Astrocyte of the cerebellum (primary cell): ENCODE measurements at regions not wholly inside any gene's neighbourhood (a gene's known extent, or its start where the extent isn't known, plus 50 kb on each side); places are given as distances from the start of the nearest gene placed in this dataset.

Source experiments
- DNase-seq: peaks from one replicate; pipeline ENCODE4 v3.0.0-alpha.2; 2011; ENCODE audit warnings: low read depth
- H3K4me3 ChIP-seq: 2 replicates; pipeline ENCODE4 v1.5.1; 2011; ENCODE audit warnings: mild to moderate bottlenecking, low read depth, low read length, moderate library complexity
- CTCF ChIP-seq: IDR thresholded peaks from 2 replicates; pipeline ENCODE4 v1.5.1; 2012; ENCODE audit warnings: low read length, low read depth, moderate library complexity, mild to moderate bottlenecking; ENCODE audit errors: missing control alignments
- in situ Hi-C: cut with HindIII; loops from 2 replicates; pipeline ENCODE4 v1.10.0; 2017; ENCODE audit warnings: low sequenced_read_pairs

GRCh38 chr7:38020121-38020785, 99.8 kb downstream of the EPDR1 start:
- in situ Hi-C loops = no loop called here
- no peak overlapping the region for H3K4me3 ChIP-seq
- DNase-seq = peak; percentile 41
- TF ChIP-seq CTCF = no peak

- DNase-seq = no peak
- H3K4me3 ChIP-seq = no peak overlapping the region
- in situ Hi-C loops = no loop called here
- TF ChIP-seq CTCF = no peak
Measured at GRCh38 chr7:38021892-38022291, 101.5 kb downstream of the EPDR1 start.

GRCh38 chr7:38025815-38026214, 105.4 kb downstream of the EPDR1 start:
- no peak overlapping the region for H3K4me3 ChIP-seq
- TF ChIP-seq CTCF = no peak
- in situ Hi-C loops = no loop called here
- DNase-seq = no peak

GRCh38 chr7:38027884-38028455, 107.5 kb downstream of the EPDR1 start:
- no peak for DNase-seq
- H3K4me3 ChIP-seq = no peak overlapping the region
- in situ Hi-C loops = no loop called here
- no peak for TF ChIP-seq CTCF

GRCh38 chr7:38034062-38034908, 113.8 kb downstream of the EPDR1 start:
- in situ Hi-C loops = no loop called here
- H3K4me3 ChIP-seq = no peak overlapping the region
- DNase-seq = peak; percentile 46
- TF ChIP-seq CTCF = no peak

- TF ChIP-seq CTCF = no peak
- no peak for DNase-seq
- H3K4me3 ChIP-seq = no peak overlapping the region
- in situ Hi-C loops = no loop called here
Measured at GRCh38 chr7:38040831-38041230, 120.4 kb downstream of the EPDR1 start.
